Skeletal muscle satellite cell (primary cell): ENCODE measurements at regions not wholly inside any gene's neighbourhood (a gene's known extent, or its start where the extent isn't known, plus 50 kb on each side); places are given as distances from the start of the nearest gene placed in this dataset.

ENCODE experiments used
- H3K27me3 ChIP-seq: 2 replicates; pipeline ENCODE4 v1.7.0; 2013; ENCODE audit warnings: low read length; ENCODE audit not compliant: control insufficient read depth, insufficient read depth
- H3K36me3 ChIP-seq: 2 replicates; pipeline ENCODE4 v1.7.0; 2013; ENCODE audit warnings: mild to moderate bottlenecking, control low read depth, low read length; ENCODE audit not compliant: insufficient read depth
- H3K4me1 ChIP-seq: 2 replicates; pipeline ENCODE4 v1.7.0; 2013; ENCODE audit warnings: low read length; ENCODE audit not compliant: control insufficient read depth, insufficient read depth
- H3K4me2 ChIP-seq: 2 replicates; pipeline ENCODE4 v1.7.0; 2013; ENCODE audit warnings: mild to moderate bottlenecking, low read length
- H3K4me3 ChIP-seq: 2 replicates; pipeline ENCODE4 v1.7.0; 2013; ENCODE audit warnings: low read length
- H3K9ac ChIP-seq: 2 replicates; pipeline ENCODE4 v1.7.0; 2013; ENCODE audit warnings: mild to moderate bottlenecking, low read depth, low read length, moderate library complexity
- H3K9me3 ChIP-seq: replicated peaks from 2 replicates; pipeline ENCODE4 v1.7.0; 2013; ENCODE audit warnings: mild to moderate bottlenecking, control low read depth, low read length

DNA sequence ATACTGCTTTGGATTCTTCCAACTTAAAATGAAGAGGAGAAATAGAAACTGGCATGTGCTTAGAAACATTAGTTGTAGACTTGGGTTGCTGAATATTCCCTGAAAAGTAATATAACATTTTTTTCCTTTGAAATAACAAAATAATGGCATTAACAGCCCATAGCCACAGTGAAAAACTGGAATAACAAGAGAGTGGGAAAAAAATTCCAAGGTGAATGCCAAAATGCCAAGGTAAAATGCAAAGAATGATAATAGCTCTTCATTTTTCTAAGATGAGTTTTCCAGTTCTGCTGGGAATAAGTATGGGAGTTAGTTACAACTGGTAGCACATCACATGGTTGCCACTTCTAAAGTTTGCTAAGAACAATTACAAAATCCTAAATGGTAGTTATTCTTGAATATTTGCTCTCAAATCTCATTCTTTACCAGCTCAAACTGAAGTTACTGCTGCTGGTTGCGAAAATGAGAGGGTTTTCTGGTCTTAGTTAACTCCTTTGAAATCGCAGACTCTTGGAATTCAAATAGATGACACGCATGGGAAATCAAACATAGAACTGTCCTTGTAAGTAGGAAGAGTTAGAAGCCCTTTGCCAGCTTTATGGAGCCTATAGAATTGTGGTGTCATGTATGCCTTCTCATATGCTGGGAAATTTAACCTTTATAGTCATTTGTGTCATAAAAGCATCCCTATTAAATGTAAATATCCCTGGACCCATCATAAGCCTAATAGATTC is 165.0 kb upstream of the DCN start:
- Histone ChIP-seq H3K27me3 (no peaks in the 10 kb centered on the region), H3K4me2 (no peak overlapping the region), H3K9me3 (no peaks in the 10 kb centered on the region), H3K4me3 (no peak overlapping the region), H3K4me1 (no peaks in the 10 kb centered on the region), H3K9ac (no peak overlapping the region), H3K36me3 (no peaks in the 10 kb centered on the region)

DNA sequence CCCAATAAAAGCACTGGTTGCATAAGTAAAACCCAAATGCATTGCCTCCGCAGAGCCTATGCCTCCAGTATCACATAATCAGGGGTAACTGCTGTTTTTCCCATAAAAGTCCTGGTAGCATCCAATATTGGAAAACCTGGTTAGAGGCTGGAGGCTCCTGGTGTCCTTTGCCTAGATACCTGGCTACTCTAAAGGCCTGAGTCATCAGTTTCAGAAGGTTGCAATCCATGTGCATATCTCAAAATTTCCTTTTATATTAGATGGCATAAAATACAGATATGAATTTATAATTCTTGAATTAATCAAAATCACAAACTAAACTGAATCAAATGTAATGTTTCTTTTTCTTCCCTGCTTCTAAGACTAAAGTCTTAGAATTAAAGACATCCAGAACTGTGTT is 164.2 kb upstream of the DCN start:
- H3K4me2 ChIP-seq: no peak overlapping the region
- no peaks in the 10 kb centered on the region for H3K9me3 ChIP-seq
- H3K36me3 ChIP-seq: no peaks in the 10 kb centered on the region
- H3K4me3 ChIP-seq: no peak overlapping the region
- H3K9ac ChIP-seq: no peak overlapping the region
- no peaks in the 10 kb centered on the region for H3K4me1 ChIP-seq
- no peaks in the 10 kb centered on the region for H3K27me3 ChIP-seq

DNA sequence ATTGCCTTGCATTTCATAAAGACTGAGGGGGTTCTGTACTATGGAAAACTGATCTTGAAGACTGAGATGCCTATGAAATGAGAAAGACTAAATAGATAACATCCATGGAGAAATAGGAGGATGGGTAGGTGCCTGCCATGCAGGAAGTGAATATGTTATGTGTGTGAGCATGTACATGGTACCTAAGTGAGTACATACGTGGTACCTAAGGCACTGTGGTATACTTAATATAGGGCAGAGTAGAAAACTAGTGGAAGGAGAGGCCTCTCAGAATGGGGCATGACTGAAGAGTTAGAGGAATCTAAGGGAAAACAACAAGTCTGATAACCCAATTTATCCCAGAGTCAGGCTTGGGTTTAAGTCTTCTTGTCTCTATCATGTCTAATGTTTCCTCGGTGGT is 161.8 kb upstream of the DCN start:
- Histone ChIP-seq H3K9ac (no peak overlapping the region), H3K4me3 (no peak overlapping the region), H3K27me3 (no peaks in the 10 kb centered on the region), H3K36me3 (no peaks in the 10 kb centered on the region), H3K9me3 (no peaks in the 10 kb centered on the region), H3K4me1 (no peaks in the 10 kb centered on the region), H3K4me2 (no peak overlapping the region)

GRCh38 chr12:91343010-91343409 is 160.4 kb upstream of the DCN start:
- Histone ChIP-seq H3K36me3 (no peaks in the 10 kb centered on the region), H3K4me3 (no peak overlapping the region), H3K4me2 (no peak overlapping the region), H3K27me3 (no peaks in the 10 kb centered on the region), H3K9me3 (no peaks in the 10 kb centered on the region), H3K4me1 (no peaks in the 10 kb centered on the region), H3K9ac (no peak overlapping the region)

- no peak overlapping the region for H3K4me3 ChIP-seq
- H3K4me1 ChIP-seq: no peaks in the 10 kb centered on the region
- no peaks in the 10 kb centered on the region for H3K9me3 ChIP-seq
- no peaks in the 10 kb centered on the region for H3K36me3 ChIP-seq
- H3K27me3 ChIP-seq: no peaks in the 10 kb centered on the region
- no peak overlapping the region for H3K9ac ChIP-seq
- no peak overlapping the region for H3K4me2 ChIP-seq
These were observed 156.5 kb upstream of the DCN start for GRCh38 chr12:91339106-91339505.

DNA sequence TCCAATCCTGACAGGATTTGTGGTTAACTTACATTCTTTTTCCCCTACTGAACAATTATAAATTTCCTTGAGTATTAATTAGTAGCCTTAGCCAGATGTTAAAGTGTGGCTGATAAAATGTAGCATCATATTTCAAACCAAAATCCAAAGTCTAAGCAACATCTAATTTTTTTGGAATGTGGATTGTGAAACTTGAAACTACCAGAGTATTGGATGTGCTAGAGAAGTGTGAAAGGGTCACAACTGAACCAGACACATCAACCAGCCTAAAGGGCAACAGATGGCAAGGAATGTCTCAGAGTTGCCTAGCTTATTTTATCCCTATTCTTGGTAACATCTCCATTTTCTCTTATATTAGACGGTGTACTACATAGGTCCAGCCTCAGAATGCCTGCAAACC is 153.1 kb upstream of the DCN start:
- H3K36me3 ChIP-seq: no peaks in the 10 kb centered on the region
- H3K4me1 ChIP-seq: no peaks in the 10 kb centered on the region
- no peak overlapping the region for H3K4me3 ChIP-seq
- no peak overlapping the region for H3K9ac ChIP-seq
- H3K27me3 ChIP-seq: no peaks in the 10 kb centered on the region
- H3K9me3 ChIP-seq: no peaks in the 10 kb centered on the region
- H3K4me2 ChIP-seq: no peak overlapping the region

DNA sequence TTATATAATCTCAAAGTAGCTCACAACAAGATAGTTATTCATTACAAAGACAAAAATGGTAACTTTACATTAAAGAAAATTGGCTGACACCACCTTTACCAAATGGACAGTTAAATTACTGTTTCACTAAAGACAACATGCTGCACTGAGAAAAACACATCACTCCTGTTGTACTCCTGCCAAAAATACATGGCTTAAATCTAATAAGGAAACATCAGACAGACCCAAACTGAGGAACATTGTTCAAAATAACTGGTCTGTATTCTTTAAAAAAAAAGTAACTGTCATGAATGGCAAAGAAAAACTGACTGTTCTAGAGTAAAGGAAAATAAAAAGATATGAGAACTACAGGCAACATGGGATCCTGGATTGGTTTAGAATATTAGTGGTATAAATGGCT is 151.3 kb upstream of the DCN start:
- Histone ChIP-seq H3K9ac (no peak overlapping the region), H3K4me3 (no peak overlapping the region), H3K36me3 (no peaks in the 10 kb centered on the region), H3K4me1 (no peaks in the 10 kb centered on the region), H3K4me2 (no peak overlapping the region), H3K9me3 (no peaks in the 10 kb centered on the region), H3K27me3 (no peaks in the 10 kb centered on the region)

GRCh38 chr12:91332302-91332701 is 149.7 kb upstream of the DCN start:
- Histone ChIP-seq H3K4me2 (no peak overlapping the region), H3K27me3 (no peaks in the 10 kb centered on the region), H3K9ac (no peak overlapping the region), H3K36me3 (no peaks in the 10 kb centered on the region), H3K4me1 (peaks cover 10% of the 10 kb centered on the region), H3K9me3 (no peaks in the 10 kb centered on the region), H3K4me3 (no peak overlapping the region)

DNA sequence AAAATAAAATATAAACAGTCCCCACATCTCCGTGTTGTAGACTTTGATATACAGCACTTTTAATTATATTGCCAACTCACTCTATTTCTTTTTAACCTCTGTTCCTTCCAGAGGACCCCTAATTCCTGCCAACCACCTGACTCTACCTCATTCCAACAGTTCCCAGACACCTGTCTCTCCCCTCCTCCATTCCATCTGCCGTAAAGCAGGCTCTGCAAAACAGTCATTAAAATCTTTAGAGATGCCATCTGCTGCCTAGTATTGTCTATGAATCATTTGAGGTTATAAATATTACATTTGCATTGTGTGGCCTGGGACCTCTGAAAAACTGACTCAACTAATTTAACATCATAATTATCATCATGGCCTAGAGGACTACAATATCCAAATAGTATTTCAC is 148.8 kb upstream of the DCN start:
- no peaks in the 10 kb centered on the region for H3K27me3 ChIP-seq
- no peak overlapping the region for H3K4me3 ChIP-seq
- H3K4me1 ChIP-seq: peaks cover 17% of the 10 kb centered on the region
- no peak overlapping the region for H3K9ac ChIP-seq
- H3K9me3 ChIP-seq: no peaks in the 10 kb centered on the region
- no peak overlapping the region for H3K4me2 ChIP-seq
- H3K36me3 ChIP-seq: no peaks in the 10 kb centered on the region

- H3K4me1 ChIP-seq: peaks cover 17% of the 10 kb centered on the region
- H3K4me3 ChIP-seq: no peak overlapping the region
- no peaks in the 10 kb centered on the region for H3K27me3 ChIP-seq
- peak overlapping the region; percentile 63 for H3K4me2 ChIP-seq
- H3K36me3 ChIP-seq: no peaks in the 10 kb centered on the region
- H3K9me3 ChIP-seq: no peaks in the 10 kb centered on the region
- H3K9ac ChIP-seq: peak overlapping the region; percentile 69
These were observed 145.8 kb upstream of the DCN start for GRCh38 chr12:91328451-91328850.

DNA sequence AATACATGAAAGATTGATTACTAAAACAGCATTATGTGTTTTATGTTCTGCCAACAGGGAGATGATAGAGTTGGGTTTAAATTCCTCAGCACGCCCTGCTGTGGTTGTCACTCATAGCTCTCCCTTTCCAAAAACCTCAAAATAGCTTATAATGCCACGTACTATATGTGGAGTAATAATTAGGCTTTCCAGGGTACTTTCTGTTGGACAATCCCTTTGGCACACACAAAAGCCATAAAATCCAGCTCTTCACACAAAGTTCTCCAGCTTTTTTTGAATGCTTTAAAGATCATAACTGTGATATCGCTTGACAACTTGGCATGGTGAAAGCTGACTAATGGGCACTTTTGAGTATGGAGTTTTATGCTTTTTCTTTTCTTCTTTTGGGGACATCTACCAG is 145.3 kb upstream of the DCN start:
- Histone ChIP-seq H3K4me2 (peak overlapping the region; percentile 63), H3K36me3 (no peaks in the 10 kb centered on the region), H3K9ac (peak overlapping the region; percentile 69), H3K4me3 (peak overlapping the region; percentile 45), H3K27me3 (no peaks in the 10 kb centered on the region), H3K9me3 (no peaks in the 10 kb centered on the region), H3K4me1 (peaks cover 17% of the 10 kb centered on the region)

- no peaks in the 10 kb centered on the region for H3K9me3 ChIP-seq
- H3K4me2 ChIP-seq: peak overlapping the region; percentile 63
- peak overlapping the region; percentile 69 for H3K9ac ChIP-seq
- H3K36me3 ChIP-seq: no peaks in the 10 kb centered on the region
- H3K4me1 ChIP-seq: peaks cover 17% of the 10 kb centered on the region
- no peaks in the 10 kb centered on the region for H3K27me3 ChIP-seq
- peak overlapping the region; percentile 10 for H3K4me3 ChIP-seq
These were observed 144.5 kb upstream of the DCN start for GRCh38 chr12:91327131-91327530.
